ENCODE measurements at regions not wholly inside any gene's neighbourhood (a gene's known extent, or its start where the extent isn't known, plus 50 kb on each side); places are given as distances from the start of the nearest gene placed in this dataset.

GRCh38 chr6:27777614-27778355, 134.4 kb downstream of the OR2B2 start:
- peaks cover 23 to 28% of the 10 kb centered on the region in 2 experiments for H3K9me3 Mint-ChIP-seq
- peak; percentile 61 for DNase-seq

More at GRCh38 chr6:27777614-27778355, 134.4 kb downstream of the OR2B2 start:
- Mint-ChIP-seq H3K36me3 (ENCODE audit: insufficient read depth in 1 of 3, low read depth in 3 of 3) (peaks cover 4 to 19% (median 10%) of the 10 kb centered on the region in 3 experiments), H3K27me3 (ENCODE audit: low read depth) (peaks cover 63% of the 10 kb centered on the region), H3K27ac (peak overlapping the region in 2 of 3 experiments; percentile 6 to 63; a peak in 5 of 7 replicates), H3K4me3 (peak overlapping the region; percentile 64 to 70), H3K4me1 (peaks cover 21 to 27% of the 10 kb centered on the region in 2 experiments)
- Histone ChIP-seq H3K4ac (ENCODE audit: low read depth, low read length) (no peak overlapping the region), H3K56ac (ENCODE audit: insufficient read length, low read depth, low read length) (no peak overlapping the region), H3K9me3 (ENCODE audit: control insufficient read depth, low read depth, low read length) (no peaks in the 10 kb centered on the region), H2BK20ac (ENCODE audit: low read depth, low read length, poor library complexity, severe bottlenecking) (no peak overlapping the region), H2AK5ac (ENCODE audit: insufficient read length, low read length) (no peak overlapping the region), H4K20me1 (ENCODE audit: control insufficient read depth, insufficient read depth, insufficient read length) (no peaks in the 10 kb centered on the region), H3K27me3 (ENCODE audit: insufficient read depth, low read length) (peaks cover 8% of the 10 kb centered on the region; the same call in 1 of the 2 replicates), H3K23me2 (ENCODE audit: insufficient read length, low read depth, low read length, poor library complexity, severe bottlenecking) (no peaks in the 10 kb centered on the region), H4K5ac (ENCODE audit: insufficient read length, low read depth, low read length) (no peak overlapping the region), H3K9ac (ENCODE audit: extremely low read depth, insufficient read length, low read length) (peak overlapping the region; percentile 62), H3T11ph (ENCODE audit: low read length) (no peak overlapping the region), H4K8ac (replicated peaks; ENCODE audit: insufficient read length, low read depth, low read length) (no peak overlapping the region), H2BK5ac (ENCODE audit: insufficient read length, low read length) (no peak overlapping the region), H3K4me1 (ENCODE audit: insufficient read depth, low read length) (0 out of 2 replicates have a peak, but pooled peaks cover 4% of the 10 kb centered on the region), H3K79me2 (ENCODE audit: insufficient read depth, low read length) (no peaks in the 10 kb centered on the region), H3K27ac (ENCODE audit: insufficient read length, low read depth, low read length) (no peak overlapping the region), H2BK120ac (ENCODE audit: low read depth, low read length, poor library complexity, severe bottlenecking) (no peak overlapping the region), H2AFZ (ENCODE audit: low read length) (peak overlapping the region; percentile 96), H3K23ac (ENCODE audit: insufficient read length, low read depth, low read length) (no peak overlapping the region), H4K91ac (ENCODE audit: insufficient read length, low read depth, low read length) (no peak overlapping the region), H3K18ac (ENCODE audit: insufficient read length, low read depth, low read length) (no peak overlapping the region), H2BK15ac (ENCODE audit: low read depth, low read length) (no peak overlapping the region), H3K14ac (ENCODE audit: insufficient read depth, low read length) (no peak overlapping the region), H3K4me2 (ENCODE audit: insufficient read depth, insufficient read length, low read length) (peak overlapping the region; percentile 64), H3K79me1 (ENCODE audit: insufficient read depth, low read depth, low read length, poor library complexity, severe bottlenecking) (no peaks in the 10 kb centered on the region), H2BK12ac (ENCODE audit: insufficient read length, low read depth, low read length) (no peak overlapping the region)
- TF ChIP-seq CTCF (conservative IDR thresholded peaks at IDR 0.05), result no peak
- no CpG with 5 or more reads among the region's 11 CpGs for WGBS (ENCODE audit: extremely low coverage, insufficient read length, low lambda C conversion rate)
